Esophagus (tissue), 2 donors: ENCODE measurements at regions not wholly inside any gene's neighbourhood (a gene's known extent, or its start where the extent isn't known, plus 50 kb on each side); places are given as distances from the start of the nearest gene placed in this dataset.

ENCODE experiments used
- H3K27ac ChIP-seq, 2 donors: one replicate each; pipeline ENCODE4 v1.5.1; 2013; ENCODE audit warnings: low read depth in 2 of 2, mild to moderate bottlenecking in 2 of 2, inconsistent platforms in 1 of 2, low read length in 1 of 2, moderate library complexity in 1 of 2
- H3K27me3 ChIP-seq, 2 donors: one replicate each; pipeline ENCODE4 v1.6.1; 2013; ENCODE audit warnings: low read length in 2 of 2, control low read depth in 1 of 2, mild to moderate bottlenecking in 1 of 2; ENCODE audit not compliant: insufficient read depth in 2 of 2, control insufficient read depth in 1 of 2
- H3K36me3 ChIP-seq, 2 donors: one replicate each; pipeline ENCODE4 v1.6.1; 2013; ENCODE audit warnings: low read length in 1 of 2; ENCODE audit not compliant: control insufficient read depth in 2 of 2, insufficient read depth in 2 of 2
- H3K4me1 ChIP-seq, 2 donors: one replicate each; pipeline ENCODE4 v1.6.1; 2013; ENCODE audit warnings: low read length in 1 of 2; ENCODE audit not compliant: control insufficient read depth in 2 of 2, insufficient read depth in 2 of 2
- H3K4me3 ChIP-seq, 2 donors: one replicate each; pipeline ENCODE4 v1.5.1; 2013; ENCODE audit warnings: low read length in 2 of 2, mild to moderate bottlenecking in 2 of 2, low read depth in 1 of 2, moderate library complexity in 1 of 2
- H3K9me3 ChIP-seq, 2 donors: one replicate each; pipeline ENCODE4 v1.6.1; 2013; ENCODE audit warnings: mild to moderate bottlenecking in 2 of 2, low read depth in 1 of 2, low read length in 1 of 2, moderate library complexity in 1 of 2; ENCODE audit not compliant: control insufficient read depth in 2 of 2, insufficient read depth in 1 of 2
- WGBS, 2 donors: extraction: QIAGEN DNeasy Blood & Tissue Kit; methylation state at CpG; one replicate each; pipeline ENCODE4 v1.1.7; 2013; 5-methylcytosine and 5-hydroxymethylcytosine counted together
- donor health status: healthy with polysubstance abuse.
- donor health status: Bipolar disorder and iron deficiency.

DNA sequence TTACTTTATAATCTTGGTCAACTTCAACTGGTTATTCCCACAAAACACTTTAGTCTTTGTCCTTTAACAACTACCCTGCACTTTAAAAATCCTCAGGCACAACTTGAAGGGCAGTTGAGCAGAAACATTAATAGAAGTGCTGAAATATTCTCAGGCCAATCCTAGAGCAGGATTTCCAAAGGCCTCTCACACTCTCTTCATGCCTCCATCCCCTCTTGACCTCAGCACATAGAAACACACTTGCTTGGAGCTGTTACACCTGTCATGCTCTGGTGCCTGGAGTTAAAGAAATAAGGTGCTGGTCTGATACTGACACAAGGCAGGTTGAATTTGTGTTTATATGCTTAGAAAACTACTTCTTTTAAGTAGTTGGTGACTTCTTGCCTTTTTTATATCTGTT, 618.8 kb upstream of the POU3F2 start:
- Histone ChIP-seq H3K27me3 (no peaks in the 10 kb centered on the region), H3K4me3 (no peak overlapping the region), H3K27ac (no peak overlapping the region), H3K9me3 (no peaks in the 10 kb centered on the region), H3K4me1 (no peaks in the 10 kb centered on the region), H3K36me3 (no peaks in the 10 kb centered on the region)

DNA sequence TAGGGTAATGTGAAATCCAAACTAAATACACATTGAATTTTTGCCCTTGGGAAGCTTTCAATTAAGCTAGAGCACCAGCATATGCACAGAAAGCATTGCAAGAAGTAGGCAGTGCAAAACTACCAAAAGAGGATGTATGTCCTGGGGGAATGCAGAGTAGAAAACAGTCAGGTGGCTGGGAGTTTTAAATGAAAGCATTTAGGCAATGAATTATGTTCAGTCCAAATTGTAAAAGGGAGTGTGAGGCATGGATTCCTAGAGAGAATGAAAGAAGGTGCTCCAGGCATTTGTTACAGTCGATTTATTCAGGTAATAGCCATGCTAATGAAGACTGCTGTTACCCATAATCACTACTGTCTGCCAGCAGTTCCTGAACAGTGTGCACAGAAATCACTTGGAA, 604.1 kb upstream of the POU3F2 start:
- Histone ChIP-seq H3K27ac (no peak overlapping the region), H3K36me3 (no peaks in the 10 kb centered on the region), H3K9me3 (no peaks in the 10 kb centered on the region), H3K4me1 (no peaks in the 10 kb centered on the region), H3K27me3 (no peaks in the 10 kb centered on the region), H3K4me3 (no peak overlapping the region)
- WGBS, 2 donors, result 22 to 49% methylated on average over 1 of the region's 1 CpG

DNA sequence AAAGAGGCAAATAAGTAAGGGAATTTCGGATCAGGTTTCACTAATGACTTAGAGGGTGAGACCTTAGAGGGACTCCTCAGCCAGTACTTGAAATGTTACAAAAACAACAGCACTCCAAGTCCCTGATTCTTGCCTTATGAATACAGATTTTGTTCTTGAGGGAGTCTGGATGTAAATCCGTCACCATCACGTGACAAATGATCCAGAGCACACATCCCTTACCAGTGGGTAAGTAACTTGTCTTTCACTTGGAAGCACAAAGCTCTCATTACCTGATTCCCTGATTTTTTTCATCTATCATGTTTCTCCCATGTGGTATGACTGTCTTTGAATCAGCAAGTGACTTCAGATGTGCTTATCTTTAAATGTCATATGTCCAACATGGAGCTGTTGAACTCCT, 595.3 kb upstream of the POU3F2 start:
- Histone ChIP-seq H3K9me3 (no peaks in the 10 kb centered on the region), H3K36me3 (no peaks in the 10 kb centered on the region), H3K27me3 (no peaks in the 10 kb centered on the region), H3K27ac (no peak overlapping the region), H3K4me1 (no peaks in the 10 kb centered on the region), H3K4me3 (no peak overlapping the region)
- 47 to 52% methylated on average over 3 of the region's 3 CpGs for WGBS, 2 donors

DNA sequence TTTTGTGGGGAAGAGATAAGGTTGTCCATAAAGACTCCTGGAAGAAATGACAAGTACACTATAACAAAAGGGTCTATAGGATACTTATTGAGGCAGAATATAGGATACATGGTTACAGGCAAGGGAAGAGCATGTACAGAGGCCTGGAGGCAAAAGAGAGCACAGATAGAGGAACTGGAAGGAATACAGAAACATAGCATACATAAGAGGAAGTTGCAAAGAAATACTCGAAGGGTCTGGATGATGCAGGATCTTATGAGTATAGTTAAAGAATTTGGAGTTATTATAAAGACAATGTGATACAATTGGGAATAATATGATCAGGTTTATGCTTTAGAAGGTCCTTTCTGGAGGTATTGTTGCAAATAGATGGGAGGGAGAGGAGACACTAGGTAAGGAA, 592.7 kb upstream of the POU3F2 start:
- H3K9me3 ChIP-seq, result no peaks in the 10 kb centered on the region
- no peaks in the 10 kb centered on the region for H3K4me1 ChIP-seq
- H3K27ac ChIP-seq, result no peak overlapping the region
- H3K27me3 ChIP-seq, result no peaks in the 10 kb centered on the region
- no peak overlapping the region for H3K4me3 ChIP-seq
- no peaks in the 10 kb centered on the region for H3K36me3 ChIP-seq
- WGBS, 2 donors, result 67 to 74% methylated on average over 1 of the region's 1 CpG

DNA sequence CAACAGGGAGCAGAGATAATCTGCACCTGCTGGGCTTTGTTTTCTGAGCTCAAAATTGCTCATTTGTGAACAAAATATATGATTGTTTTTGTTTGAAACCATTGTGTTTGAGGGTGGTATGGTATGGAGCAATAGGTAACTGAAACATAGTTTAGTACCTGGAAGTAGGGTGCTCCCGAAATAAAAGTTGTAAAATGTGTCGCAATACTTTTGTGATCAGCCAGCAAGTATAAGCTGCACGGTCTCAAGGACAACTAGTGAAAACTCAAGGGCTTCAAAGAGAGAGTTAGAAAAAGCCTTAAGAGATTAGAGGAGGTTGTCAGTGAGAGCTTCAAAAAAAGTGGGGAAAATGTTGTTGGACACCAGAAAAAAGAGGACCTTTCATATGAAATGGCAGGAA, 579.8 kb upstream of the POU3F2 start:
- Histone ChIP-seq H3K4me1 (no peaks in the 10 kb centered on the region), H3K9me3 (no peaks in the 10 kb centered on the region), H3K27ac (no peak overlapping the region), H3K36me3 (no peaks in the 10 kb centered on the region), H3K27me3 (no peaks in the 10 kb centered on the region), H3K4me3 (no peak overlapping the region)
- 83 to 89% methylated on average over 3 of the region's 3 CpGs for WGBS, 2 donors

DNA sequence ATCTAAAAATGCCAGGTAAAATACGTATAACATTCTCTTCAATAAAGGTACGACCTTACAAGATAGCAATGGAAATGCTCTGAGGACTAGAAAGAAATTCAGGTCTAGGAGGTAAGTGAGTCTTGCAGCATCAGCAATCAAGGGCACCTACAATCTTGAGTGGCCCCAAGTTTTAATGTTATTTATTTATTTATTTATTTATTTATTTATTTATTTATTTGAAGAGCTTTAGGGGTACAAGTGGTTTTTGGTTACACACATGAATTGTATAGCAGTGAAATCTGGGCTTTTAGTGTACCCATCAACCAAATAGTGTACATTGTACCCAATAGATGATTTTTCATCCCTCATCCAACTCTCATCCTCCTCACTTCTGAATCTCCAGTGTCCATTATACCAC, 574.0 kb upstream of the POU3F2 start:
- WGBS, 2 donors, result 90% methylated on average over 2 of the region's 2 CpGs
- H3K27ac ChIP-seq, result no peak overlapping the region
- no peaks in the 10 kb centered on the region for H3K36me3 ChIP-seq

DNA sequence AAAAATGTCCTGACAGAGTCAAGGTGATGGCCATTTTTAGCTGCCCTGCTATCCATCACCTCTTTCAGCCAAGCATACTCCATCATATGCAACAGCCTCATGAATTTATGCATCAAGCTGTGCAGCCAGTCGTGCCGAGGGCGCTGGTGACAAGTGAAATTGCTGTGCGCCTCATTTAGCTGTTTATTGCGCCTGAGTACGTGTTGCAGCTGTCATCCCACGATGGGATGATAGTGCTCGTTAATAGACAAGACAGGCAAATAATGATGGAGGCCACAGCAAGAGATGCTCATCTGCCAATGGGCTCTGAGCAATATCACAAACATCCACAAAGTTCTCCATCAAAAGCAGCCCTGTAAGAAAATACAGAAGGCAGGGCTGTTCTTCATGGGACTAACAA, 562.3 kb upstream of the POU3F2 start:
- no peaks in the 10 kb centered on the region for H3K36me3 ChIP-seq
- H3K4me1 ChIP-seq, result no peaks in the 10 kb centered on the region
- no peaks in the 10 kb centered on the region for H3K27me3 ChIP-seq
- no peak overlapping the region for H3K4me3 ChIP-seq
- 80 to 84% methylated on average over 8 of the region's 8 CpGs for WGBS, 2 donors
- no peaks in the 10 kb centered on the region for H3K9me3 ChIP-seq
- no peak overlapping the region for H3K27ac ChIP-seq

More for the DNA sequence above, 574.0 kb upstream of the POU3F2 start:
- Histone ChIP-seq H3K9me3 (no peaks in the 10 kb centered on the region), H3K4me1 (no peaks in the 10 kb centered on the region), H3K4me3 (no peak overlapping the region), H3K27me3 (no peaks in the 10 kb centered on the region)

DNA sequence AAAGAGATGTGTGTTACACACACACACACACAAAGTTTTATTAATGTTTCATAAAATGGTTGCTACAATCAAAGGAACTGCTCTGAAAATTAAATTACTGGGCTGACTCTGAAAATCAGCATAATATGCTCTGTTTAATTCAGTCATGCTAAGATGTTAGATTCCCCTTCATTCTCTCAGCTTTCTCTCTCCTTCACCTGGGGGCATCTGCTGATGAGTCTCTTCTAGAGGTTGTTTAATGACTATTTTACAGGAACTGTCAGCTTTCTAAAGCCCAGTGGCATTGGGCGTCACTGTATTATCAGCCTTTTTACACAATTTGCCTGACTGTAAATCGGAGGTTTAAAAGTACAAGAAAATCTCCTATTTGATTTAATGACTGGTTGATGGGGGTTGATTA, 559.7 kb upstream of the POU3F2 start:
- H3K4me1 ChIP-seq, result no peaks in the 10 kb centered on the region
- H3K9me3 ChIP-seq, result no peaks in the 10 kb centered on the region
- H3K4me3 ChIP-seq, result no peak overlapping the region
- H3K36me3 ChIP-seq, result no peaks in the 10 kb centered on the region
- H3K27ac ChIP-seq, result no peak overlapping the region
- H3K27me3 ChIP-seq, result no peaks in the 10 kb centered on the region
- WGBS, 2 donors, result 27 to 36% methylated on average over 2 of the region's 2 CpGs

DNA sequence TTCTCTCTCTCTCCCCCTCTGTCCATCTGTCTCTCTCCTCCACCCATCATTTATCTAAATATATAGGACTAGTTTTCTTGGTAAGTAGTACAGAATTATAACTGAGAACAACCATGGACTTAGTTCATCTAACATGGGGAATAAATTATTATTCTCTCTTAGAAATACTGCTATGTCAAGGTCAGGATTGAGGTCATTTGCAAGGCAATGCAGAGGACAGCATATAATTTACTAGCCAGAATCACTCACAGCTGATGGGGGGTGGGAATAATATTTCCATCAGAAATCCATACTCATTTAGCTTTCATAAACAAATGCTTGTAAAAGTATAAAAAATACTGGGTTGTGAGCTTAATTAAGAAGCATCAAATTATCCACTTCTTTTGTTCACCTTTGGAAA, 553.9 kb upstream of the POU3F2 start:
- no peak overlapping the region for H3K4me3 ChIP-seq
- H3K36me3 ChIP-seq, result no peaks in the 10 kb centered on the region
- no peaks in the 10 kb centered on the region for H3K27me3 ChIP-seq
- H3K4me1 ChIP-seq, result no peaks in the 10 kb centered on the region
- H3K9me3 ChIP-seq, result no peaks in the 10 kb centered on the region
- no peak overlapping the region for H3K27ac ChIP-seq

DNA sequence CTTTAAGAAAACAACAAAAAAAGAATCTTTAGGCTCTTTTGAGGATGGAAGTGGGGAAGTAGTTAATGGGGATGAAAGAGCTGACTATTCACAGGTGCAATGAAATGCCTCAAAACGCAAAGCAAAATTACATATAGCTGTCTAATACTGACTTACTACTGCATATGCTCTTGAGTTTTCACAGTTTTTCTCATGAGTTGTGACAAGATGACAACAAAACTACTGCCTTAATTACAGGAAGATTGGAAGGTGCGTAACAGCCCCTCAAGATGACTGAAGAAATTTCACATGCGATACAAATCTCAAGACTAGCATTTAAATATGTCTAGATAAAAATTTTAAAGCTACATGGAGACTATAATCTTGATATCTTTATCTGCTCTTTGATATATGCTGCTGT, 547.8 kb upstream of the POU3F2 start:
- H3K27ac ChIP-seq, result no peak overlapping the region
- no peaks in the 10 kb centered on the region for H3K27me3 ChIP-seq
- no peaks in the 10 kb centered on the region for H3K9me3 ChIP-seq
- H3K36me3 ChIP-seq, result no peaks in the 10 kb centered on the region
- 86 to 95% methylated on average over 3 of the region's 3 CpGs for WGBS, 2 donors
- no peaks in the 10 kb centered on the region for H3K4me1 ChIP-seq
- no peak overlapping the region for H3K4me3 ChIP-seq
